MCF 10A (cell line): ENCODE measurements at regions not wholly inside any gene's neighbourhood (a gene's known extent, or its start where the extent isn't known, plus 50 kb on each side); places are given as distances from the start of the nearest gene placed in this dataset.

Experiments used
- BruUV-seq: library from RNA; stranded (reverse); fragments of 400-500 nt; replicated peaks from 2 replicates; lab custom pipeline; 2021; lab: Mats Ljungman, UMichigan
- CTCF ChIA-PET: fragments of 300-600 bp; sonication (Branson Sonifier 250); formaldehyde crosslinking; extraction: SDS; loops from one replicate; lab custom pipeline; 2021; ENCODE audit warnings: antibody characterized with exemption, inconsistent platforms; lab: Yijun Ruan, JAX
- POLR2A ChIA-PET: fragments of 300-600, 350-650 bp; sonication (Branson Sonifier 250); formaldehyde crosslinking; extraction: SDS; loops from one replicate; lab custom pipeline; 2020; ENCODE audit warnings: antibody characterized with exemption, inconsistent platforms; lab: Yijun Ruan, JAX
- DNase-seq: peaks from one replicate; pipeline ENCODE4 v3.0.0-alpha.2; 2018; ENCODE audit not compliant: unreplicated experiment
- H3K27ac Mint-ChIP-seq: one replicate; pipeline ENCODE4 v1.8.0; 2022; ENCODE audit warnings: mild to moderate bottlenecking, low read depth, mixed read lengths; ENCODE audit not compliant: unreplicated experiment
- H3K27me3 Mint-ChIP-seq: one replicate; pipeline ENCODE4 v1.8.0; 2022; ENCODE audit warnings: mixed read lengths; ENCODE audit not compliant: insufficient read depth, unreplicated experiment
- H3K36me3 Mint-ChIP-seq: one replicate; pipeline ENCODE4 v1.8.0; 2022; ENCODE audit warnings: mild to moderate bottlenecking, moderate library complexity, mixed read lengths; ENCODE audit not compliant: insufficient read depth, unreplicated experiment
- H3K4me1 Mint-ChIP-seq: one replicate; pipeline ENCODE4 v1.8.0; 2022; ENCODE audit warnings: mixed read lengths; ENCODE audit not compliant: insufficient read depth, unreplicated experiment
- H3K4me3 Mint-ChIP-seq: one replicate; pipeline ENCODE4 v1.8.0; 2022; ENCODE audit warnings: mild to moderate bottlenecking, moderate library complexity, mixed read lengths; ENCODE audit not compliant: unreplicated experiment
- H3K9me3 Mint-ChIP-seq: one replicate; pipeline ENCODE4 v1.8.0; 2022; ENCODE audit warnings: mixed read lengths; ENCODE audit not compliant: unreplicated experiment
- intact Hi-C: fragments of 100-400 bp; cut with micrococcal nuclease; formaldehyde crosslinking; loops from 2 replicates; pipeline ENCODE4 v1.14.1; 2022
- TF ChIP-seq, protein P1 (sequence below): fragments of 200-600 bp; IDR thresholded peaks from one replicate; pipeline ENCODE4 v1.8.0; 2022; ENCODE audit warnings: antibody characterized with exemption, mild to moderate bottlenecking; ENCODE audit not compliant: unreplicated experiment

GRCh38 chr3:43999728-44000319 is 241.9 kb upstream of the TOPAZ1 start:
- Mint-ChIP-seq H3K4me3 (peak overlapping the region; percentile 75), H3K9me3 (no peaks in the 10 kb centered on the region), H3K4me1 (peaks cover 24% of the 10 kb centered on the region), H3K27me3 (peaks cover 24% of the 10 kb centered on the region), H3K27ac (no peak overlapping the region), H3K36me3 (no peaks in the 10 kb centered on the region)
- CTCF ChIA-PET = no interaction called here
- intact Hi-C loops = loop anchor here (5.0 to 10.0 kb wide), 3 partner anchors 143 to 458 kb away; no protein-coding TSS in a partner anchor
- POLR2A ChIA-PET = interaction anchor here (0.5 to 1.2 kb wide), 2 partner anchors 10 to 23 kb away, joined by 3 to 5 read pairs; no protein-coding TSS in a partner anchor
- peak; percentile 8 for DNase-seq
- TF ChIP-seq, protein P1, sequence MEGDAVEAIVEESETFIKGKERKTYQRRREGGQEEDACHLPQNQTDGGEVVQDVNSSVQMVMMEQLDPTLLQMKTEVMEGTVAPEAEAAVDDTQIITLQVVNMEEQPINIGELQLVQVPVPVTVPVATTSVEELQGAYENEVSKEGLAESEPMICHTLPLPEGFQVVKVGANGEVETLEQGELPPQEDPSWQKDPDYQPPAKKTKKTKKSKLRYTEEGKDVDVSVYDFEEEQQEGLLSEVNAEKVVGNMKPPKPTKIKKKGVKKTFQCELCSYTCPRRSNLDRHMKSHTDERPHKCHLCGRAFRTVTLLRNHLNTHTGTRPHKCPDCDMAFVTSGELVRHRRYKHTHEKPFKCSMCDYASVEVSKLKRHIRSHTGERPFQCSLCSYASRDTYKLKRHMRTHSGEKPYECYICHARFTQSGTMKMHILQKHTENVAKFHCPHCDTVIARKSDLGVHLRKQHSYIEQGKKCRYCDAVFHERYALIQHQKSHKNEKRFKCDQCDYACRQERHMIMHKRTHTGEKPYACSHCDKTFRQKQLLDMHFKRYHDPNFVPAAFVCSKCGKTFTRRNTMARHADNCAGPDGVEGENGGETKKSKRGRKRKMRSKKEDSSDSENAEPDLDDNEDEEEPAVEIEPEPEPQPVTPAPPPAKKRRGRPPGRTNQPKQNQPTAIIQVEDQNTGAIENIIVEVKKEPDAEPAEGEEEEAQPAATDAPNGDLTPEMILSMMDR = no peak
- BruUV-seq = no TSS peak

DNA sequence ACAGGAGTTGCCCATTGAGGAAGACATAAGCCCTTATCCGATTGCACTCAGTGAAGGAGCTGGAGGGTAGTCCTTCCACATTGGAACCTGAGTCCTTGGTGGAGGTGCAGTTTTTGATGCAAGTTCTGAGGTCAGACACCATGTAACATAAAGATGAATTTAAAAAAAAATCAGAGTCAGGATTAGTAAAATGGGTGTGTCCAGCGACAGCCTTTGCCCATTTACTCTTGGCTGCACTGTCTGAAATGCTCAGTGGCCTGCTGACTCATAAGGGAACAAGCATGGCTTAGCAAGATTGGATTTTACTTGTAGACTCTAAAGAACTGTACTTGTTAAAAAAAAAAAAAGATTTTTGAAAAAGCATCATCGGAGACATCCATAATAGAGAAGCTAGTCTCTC is 241.1 kb upstream of the TOPAZ1 start:
- intact Hi-C loops = no loop called here
- TF ChIP-seq, protein P1 = no peak
- H3K27me3 Mint-ChIP-seq = peaks cover 17% of the 10 kb centered on the region
- ChIA-PET POLR2A (interaction anchor here (0.5 to 1.2 kb wide), 3 partner anchors 11 to 87 kb away, joined by 3 to 5 read pairs (median 3); no protein-coding TSS in a partner anchor), CTCF (interaction anchor here (0.6 kb wide), 1 partner anchor 186 kb away, joined by 4 read pairs; no protein-coding TSS in a partner anchor)
- peak overlapping the region; percentile 4 for H3K4me3 Mint-ChIP-seq
- no peaks in the 10 kb centered on the region for H3K9me3 Mint-ChIP-seq
- BruUV-seq = no TSS peak
- peaks cover 23% of the 10 kb centered on the region for H3K4me1 Mint-ChIP-seq
- H3K27ac Mint-ChIP-seq = no peak overlapping the region
- peak; percentile 73 for DNase-seq
- no peaks in the 10 kb centered on the region for H3K36me3 Mint-ChIP-seq

GRCh38 chr3:44001072-44001471 is 240.6 kb upstream of the TOPAZ1 start:
- no peaks in the 10 kb centered on the region for H3K9me3 Mint-ChIP-seq
- H3K4me1 Mint-ChIP-seq = peaks cover 18% of the 10 kb centered on the region
- intact Hi-C loops = no loop called here
- peak; percentile 26 for DNase-seq
- ChIA-PET CTCF (interaction anchor here (0.6 kb wide), 1 partner anchor 187 kb away, joined by 4 read pairs; no protein-coding TSS in a partner anchor), POLR2A (interaction anchor here (0.7 kb wide), 1 partner anchor 86 kb away, joined by 3 read pairs; no protein-coding TSS in a partner anchor)
- TF ChIP-seq, protein P1 = no peak
- H3K4me3 Mint-ChIP-seq = peak overlapping the region; percentile 4
- H3K27me3 Mint-ChIP-seq = peaks cover 12% of the 10 kb centered on the region
- H3K27ac Mint-ChIP-seq = no peak overlapping the region
- no peaks in the 10 kb centered on the region for H3K36me3 Mint-ChIP-seq
- no TSS peak for BruUV-seq

- POLR2A ChIA-PET = interaction anchor here (0.5 kb wide), 1 partner anchor 705 kb away, joined by 3 read pairs; no protein-coding TSS in a partner anchor
- H3K4me3 Mint-ChIP-seq = no peak overlapping the region
These were observed 237.9 kb upstream of the TOPAZ1 start for GRCh38 chr3:44003801-44004200.

More at GRCh38 chr3:44003801-44004200, 237.9 kb upstream of the TOPAZ1 start:
- Mint-ChIP-seq H3K27me3 (no peaks in the 10 kb centered on the region), H3K4me1 (peaks cover 11% of the 10 kb centered on the region), H3K9me3 (no peaks in the 10 kb centered on the region), H3K27ac (no peak overlapping the region), H3K36me3 (no peaks in the 10 kb centered on the region)
- TF ChIP-seq, protein P1 = no peak
- intact Hi-C loops = no loop called here
- no TSS peak for BruUV-seq
- DNase-seq = no peak
- CTCF ChIA-PET = interaction anchor here (0.6 kb wide), 1 partner anchor 1090 kb away, joined by 3 read pairs; no protein-coding TSS in a partner anchor
